Stromal cell of bone marrow (primary cell): ENCODE measurements at regions not wholly inside any gene's neighbourhood (a gene's known extent, or its start where the extent isn't known, plus 50 kb on each side); places are given as distances from the start of the nearest gene placed in this dataset.

Source experiments
- DNase-seq: peaks from one replicate; pipeline ENCODE4 v3.0.0-alpha.2; 2012; ENCODE audit warnings: low read depth

GRCh38 chr1:106080608-106081325 is 975.7 kb upstream of the PRMT6 start:
- DNase-seq = no peak

GRCh38 chr1:106111044-106111443 is 945.4 kb upstream of the PRMT6 start:
- DNase-seq = no peak

GRCh38 chr1:106113851-106114250 is 942.6 kb upstream of the PRMT6 start:
- no peak for DNase-seq

- no peak for DNase-seq
These were observed 935.7 kb upstream of the PRMT6 start for GRCh38 chr1:106120789-106121188.

GRCh38 chr1:106121728-106122127 is 934.7 kb upstream of the PRMT6 start:
- DNase-seq = no peak

- DNase-seq = no peak
These were observed 921.9 kb upstream of the PRMT6 start for GRCh38 chr1:106134561-106134960.

- no peak for DNase-seq
These were observed 883.4 kb upstream of the PRMT6 start for GRCh38 chr1:106173101-106173500.

GRCh38 chr1:106178791-106179190 is 877.7 kb upstream of the PRMT6 start:
- DNase-seq = no peak

GRCh38 chr1:106181866-106182265 is 874.6 kb upstream of the PRMT6 start:
- DNase-seq = no peak

GRCh38 chr1:106185089-106185488 is 871.4 kb upstream of the PRMT6 start:
- no peak for DNase-seq

- DNase-seq = no peak
These were observed 866.7 kb upstream of the PRMT6 start for GRCh38 chr1:106189780-106190179.

- DNase-seq = no peak
These were observed 862.3 kb upstream of the PRMT6 start for GRCh38 chr1:106194206-106194605.

- no peak for DNase-seq
These were observed 855.8 kb upstream of the PRMT6 start for GRCh38 chr1:106200711-106201110.

- no peak for DNase-seq
These were observed 849.3 kb upstream of the PRMT6 start for GRCh38 chr1:106207185-106207584.

- DNase-seq = no peak
These were observed 838.7 kb upstream of the PRMT6 start for GRCh38 chr1:106217765-106218164.

GRCh38 chr1:106222403-106222802 is 834.1 kb upstream of the PRMT6 start:
- no peak for DNase-seq

- DNase-seq = no peak
These were observed 833.3 kb upstream of the PRMT6 start for GRCh38 chr1:106223213-106223612.

GRCh38 chr1:106224426-106224825 is 832.0 kb upstream of the PRMT6 start:
- DNase-seq = no peak

GRCh38 chr1:106225403-106225802 is 831.1 kb upstream of the PRMT6 start:
- DNase-seq = no peak

GRCh38 chr1:106226550-106226949 is 829.9 kb upstream of the PRMT6 start:
- no peak for DNase-seq

GRCh38 chr1:106232128-106232527 is 824.3 kb upstream of the PRMT6 start:
- no peak for DNase-seq

- no peak for DNase-seq
These were observed 823.0 kb upstream of the PRMT6 start for GRCh38 chr1:106233511-106233910.

GRCh38 chr1:106249365-106249764 is 807.1 kb upstream of the PRMT6 start:
- no peak for DNase-seq

- no peak for DNase-seq
These were observed 806.7 kb upstream of the PRMT6 start for GRCh38 chr1:106249810-106250209.
